ENCODE measurements at regions not wholly inside any gene's neighbourhood (a gene's known extent, or its start where the extent isn't known, plus 50 kb on each side); places are given as distances from the start of the nearest gene placed in this dataset.

GRCh38 chr7:25444991-25445390 lies 216.7 kb upstream of the NPVF start:
- no peak for TF ChIP-seq CTCF (IDR thresholded peaks at IDR 0.05; ENCODE audit: borderline replicate concordance, extremely low read depth, low read length, poor library complexity, severe bottlenecking)
- no peak for TF ChIP-seq EZH2 (IDR thresholded peaks at IDR 0.05; ENCODE audit: borderline replicate concordance, low read depth, low read length, severe bottlenecking)
